Pulmonary artery endothelial cell (primary cell): ENCODE measurements at regions not wholly inside any gene's neighbourhood (a gene's known extent, or its start where the extent isn't known, plus 50 kb on each side); places are given as distances from the start of the nearest gene placed in this dataset.
A peak's percentile ranks its signal among the peaks of the same experiment; 100 is the strongest.

ENCODE experiments used
- DNase-seq: peaks from one replicate; pipeline ENCODE4 v3.0.0-alpha.2; 2011; ENCODE audit warnings: low read depth, low spot score

GRCh38 chr2:133718688-133719201, 150.5 kb upstream of the NCKAP5 start:
- no peak for DNase-seq

GRCh38 chr2:133720429-133720828, 152.2 kb upstream of the NCKAP5 start:
- no peak for DNase-seq

GRCh38 chr2:133721118-133721517, 152.9 kb upstream of the NCKAP5 start:
- no peak for DNase-seq

- no peak for DNase-seq
Observed at GRCh38 chr2:133723133-133723532, 154.9 kb upstream of the NCKAP5 start.

- DNase-seq, result no peak
Observed at GRCh38 chr2:133726973-133727372, 158.7 kb upstream of the NCKAP5 start.

GRCh38 chr2:133732059-133732458, 163.8 kb upstream of the NCKAP5 start:
- no peak for DNase-seq

- no peak for DNase-seq
Observed at GRCh38 chr2:133732982-133733900, 165.0 kb upstream of the NCKAP5 start.

- no peak for DNase-seq
Observed at GRCh38 chr2:133733901-133734255, 165.6 kb upstream of the NCKAP5 start.

GRCh38 chr2:133734716-133735495, 166.6 kb upstream of the NCKAP5 start:
- no peak for DNase-seq

- DNase-seq, result no peak
Observed at GRCh38 chr2:133736674-133737073, 168.4 kb upstream of the NCKAP5 start.

- no peak for DNase-seq
Observed at GRCh38 chr2:133737242-133737993, 169.2 kb upstream of the NCKAP5 start.

- no peak for DNase-seq
Observed at GRCh38 chr2:133739039-133739438, 170.8 kb upstream of the NCKAP5 start.

GRCh38 chr2:133740500-133740899, 172.2 kb upstream of the NCKAP5 start:
- DNase-seq, result no peak

GRCh38 chr2:133748007-133748700, 179.9 kb upstream of the NCKAP5 start:
- DNase-seq, result no peak

GRCh38 chr2:133753665-133754064, 185.4 kb upstream of the NCKAP5 start:
- DNase-seq, result no peak

- DNase-seq, result peak; percentile 60
Observed at GRCh38 chr2:133755480-133756300, 187.4 kb upstream of the NCKAP5 start.

GRCh38 chr2:133756833-133757232, 188.6 kb upstream of the NCKAP5 start:
- no peak for DNase-seq

GRCh38 chr2:133760376-133760775, 192.1 kb upstream of the NCKAP5 start:
- DNase-seq, result no peak

- DNase-seq, result no peak
Observed at GRCh38 chr2:133765658-133766057, 197.4 kb upstream of the NCKAP5 start.

GRCh38 chr2:133766164-133766832, 198.0 kb upstream of the NCKAP5 start:
- DNase-seq, result no peak
